SH-SY5Y (cell line): ENCODE measurements at regions not wholly inside any gene's neighbourhood (a gene's known extent, or its start where the extent isn't known, plus 50 kb on each side); places are given as distances from the start of the nearest gene placed in this dataset.

Experiments used
- GATA2 ChIP-seq: IDR thresholded peaks from 2 replicates; pipeline ENCODE4 v1.6.1; 2011; ENCODE audit warnings: mild to moderate bottlenecking, low read depth, low read length
- GATA3 ChIP-seq: IDR thresholded peaks from 2 replicates; pipeline ENCODE4 v1.6.1; 2011; ENCODE audit warnings: low read depth, mild to moderate bottlenecking, low read length, moderate library complexity

GRCh38 chr7:106522696-106523095 is 138.3 kb downstream of the CCDC71L start:
- TF ChIP-seq GATA2 (no peak), GATA3 (no peak)
